ENCODE measurements at regions not wholly inside any gene's neighbourhood (a gene's known extent, or its start where the extent isn't known, plus 50 kb on each side); places are given as distances from the start of the nearest gene placed in this dataset.

GRCh38 chr12:22880807-22881206, 255.8 kb downstream of the ETNK1 start:
- no peak for DNase-seq (ENCODE audit: low read depth)
- no peak for TF ChIP-seq CTCF (IDR thresholded peaks at IDR 0.05; ENCODE audit: low read depth, low read length, missing control alignments)
- no peak overlapping the region for H3K4me3 ChIP-seq (ENCODE audit: low read depth, low read length)

GRCh38 chr12:22881878-22882385, 257.0 kb downstream of the ETNK1 start:
- no peak for DNase-seq (ENCODE audit: low read depth)
- TF ChIP-seq CTCF (IDR thresholded peaks at IDR 0.05; ENCODE audit: low read depth, low read length, missing control alignments) = no peak

GRCh38 chr12:22882559-22882958, 257.6 kb downstream of the ETNK1 start:
- DNase-seq (ENCODE audit: low read depth) = no peak
- no peak for TF ChIP-seq CTCF (IDR thresholded peaks at IDR 0.05; ENCODE audit: low read depth, low read length, missing control alignments)
- no peak overlapping the region for H3K4me3 ChIP-seq (ENCODE audit: low read depth, low read length)

More at GRCh38 chr12:22881878-22882385, 257.0 kb downstream of the ETNK1 start:
- H3K4me3 ChIP-seq (ENCODE audit: low read depth, low read length) = no peak overlapping the region

- DNase-seq (ENCODE audit: low read depth) = no peak
Measured at GRCh38 chr12:22893878-22894277, 268.9 kb downstream of the ETNK1 start.

GRCh38 chr12:22899184-22899583, 274.2 kb downstream of the ETNK1 start:
- DNase-seq (ENCODE audit: low read depth) = no peak
- no peak for TF ChIP-seq CTCF (IDR thresholded peaks at IDR 0.05; ENCODE audit: low read depth, low read length, missing control alignments)
- no peak overlapping the region for H3K4me3 ChIP-seq (ENCODE audit: low read depth, low read length)

More at GRCh38 chr12:22893878-22894277, 268.9 kb downstream of the ETNK1 start:
- no peak overlapping the region for H3K4me3 ChIP-seq (ENCODE audit: low read depth, low read length)
- TF ChIP-seq CTCF (IDR thresholded peaks at IDR 0.05; ENCODE audit: low read depth, low read length, missing control alignments) = no peak

GRCh38 chr12:22900401-22900800, 275.4 kb downstream of the ETNK1 start:
- H3K4me3 ChIP-seq (ENCODE audit: low read depth, low read length) = no peak overlapping the region
- no peak for TF ChIP-seq CTCF (IDR thresholded peaks at IDR 0.05; ENCODE audit: low read depth, low read length, missing control alignments)
- no peak for DNase-seq (ENCODE audit: low read depth)

- TF ChIP-seq CTCF (IDR thresholded peaks at IDR 0.05; ENCODE audit: low read depth, low read length, missing control alignments) = no peak
Measured at GRCh38 chr12:22904485-22904884, 279.5 kb downstream of the ETNK1 start.

More at GRCh38 chr12:22904485-22904884, 279.5 kb downstream of the ETNK1 start:
- no peak for DNase-seq (ENCODE audit: low read depth)
- no peak overlapping the region for H3K4me3 ChIP-seq (ENCODE audit: low read depth, low read length)
